HepG2 (cell line): ENCODE measurements at regions not wholly inside any gene's neighbourhood (a gene's known extent, or its start where the extent isn't known, plus 50 kb on each side); places are given as distances from the start of the nearest gene placed in this dataset.

Experiments
- ATAC-seq: fragments of 200-7000 bp; cut with Tn5 transposase; 3 replicates; pipeline ENCODE4 v1.9.1; 2020; ENCODE audit warnings: mild to moderate bottlenecking, moderate library complexity
- BruUV-seq: library from RNA; stranded (reverse); fragments of 400-500 nt; replicated peaks from 2 replicates; lab custom pipeline; 2021; lab: Mats Ljungman, UMichigan
- CTCF ChIA-PET: fragments of 300-600 bp; formaldehyde crosslinking; extraction: SDS; loops from one replicate; lab custom pipeline; 2021; ENCODE audit warnings: low total read pairs, inconsistent platforms, low intra/inter-chr PET ratio; lab: Yijun Ruan, JAX
- POLR2A ChIA-PET: fragments of 350-600 bp; sonication (Branson Sonifier 250); formaldehyde crosslinking; loops from one replicate; lab custom pipeline; 2020; ENCODE audit warnings: antibody characterized with exemption, inconsistent platforms; lab: Yijun Ruan, JAX
- DNase-seq: peaks from one replicate; pipeline ENCODE4 v3.0.0-alpha.2; 2015; ENCODE audit warnings: low spot score
- FAIRE-seq: peaks from 3 replicates; lab custom pipeline; 2011; peaks lifted over from hg19 to GRCh38; lab: Jason Lieb, UNC
- H2AFZ ChIP-seq: one replicate; pipeline ENCODE4 v1.6.1; 2011; ENCODE audit warnings: low read length, inconsistent platforms
- H3K27ac ChIP-seq: fragments of 300-600 bp; 3 replicates; pipeline ENCODE4 v1.8.0; 2011; ENCODE audit warnings: mixed run types, mild to moderate bottlenecking, mixed read lengths, low read length, inconsistent platforms; ENCODE audit not compliant: insufficient read depth; ENCODE audit errors: extremely low read length
- H3K27me3 ChIP-seq, 2 experiments: fragments of 200-600 bp in 1 of 2; 2 replicates in 1 of 2; 3 replicates in 1 of 2; pipeline versions ENCODE4 v1.6.0 to v1.8.0; 2011; ENCODE audit warnings: low read length in 2 of 2, mild to moderate bottlenecking in 2 of 2, moderate library complexity in 2 of 2, inconsistent platforms in 1 of 2; ENCODE audit not compliant: insufficient read depth in 2 of 2, control insufficient read depth in 1 of 2
- H3K36me3 ChIP-seq, 2 experiments: fragments of 200-600 bp in 1 of 2; replicated peaks in 1 of 2; 2 replicates in 1 of 2; 3 replicates in 1 of 2; pipeline versions ENCODE4 v1.5.1 to v1.8.0; 2011; ENCODE audit warnings: low read length in 2 of 2, inconsistent platforms in 1 of 2; ENCODE audit not compliant: insufficient read depth in 2 of 2, control insufficient read depth in 1 of 2
- H3K4me1 ChIP-seq: 2 replicates; pipeline ENCODE4 v1.5.1; 2012; ENCODE audit warnings: low read length, inconsistent platforms; ENCODE audit not compliant: insufficient read depth
- H3K4me2 ChIP-seq: 2 replicates; pipeline ENCODE4 v1.6.0; 2011; ENCODE audit warnings: low read depth, low read length, inconsistent platforms
- H3K4me3 ChIP-seq, 3 experiments: fragments of 200-600 bp in 1 of 3; sonication (generic), shearing (Covaris generic) in 1 of 3; replicated peaks in 1 of 3; 2 replicates each; pipeline ENCODE4 v1.5.1; 2011 to 2016; ENCODE audit warnings: low read length in 3 of 3, inconsistent platforms in 2 of 3, low read depth in 2 of 3, mild to moderate bottlenecking in 2 of 3, control low read depth in 1 of 3, mixed read lengths in 1 of 3; ENCODE audit not compliant: insufficient read depth in 1 of 3
- H3K79me2 ChIP-seq: one replicate; pipeline ENCODE4 v1.6.1; 2011; ENCODE audit warnings: low read length, inconsistent platforms; ENCODE audit not compliant: insufficient read depth
- H3K9ac ChIP-seq: 2 replicates; pipeline ENCODE4 v1.6.0; 2011; ENCODE audit warnings: mild to moderate bottlenecking, low read depth, low read length, inconsistent platforms; ENCODE audit not compliant: insufficient read depth
- H3K9me3 ChIP-seq: 2 replicates; pipeline ENCODE4 v1.5.1; 2012; ENCODE audit warnings: mild to moderate bottlenecking, low read length
- H4K20me1 ChIP-seq: 2 replicates; pipeline ENCODE4 v1.6.0; 2011; ENCODE audit warnings: inconsistent platforms, mild to moderate bottlenecking, low read length, moderate library complexity; ENCODE audit not compliant: insufficient read depth
- ARHGAP35 ChIP-seq: sonication (generic); formaldehyde crosslinking; IDR thresholded peaks from 2 replicates; pipeline ENCODE4 v1.9.0; 2022; ENCODE audit warnings: mild to moderate bottlenecking, inconsistent platforms, moderate library complexity, missing genetic modification reagents, borderline replicate concordance
- GABPB1 ChIP-seq: IDR thresholded peaks from 2 replicates; pipeline ENCODE4 v1.6.1; 2016; ENCODE audit warnings: mild to moderate bottlenecking, missing genetic modification reagents, moderate library complexity, missing compliant biosample characterization
- HNF4G ChIP-seq, 2 experiments: sonication (generic) in 1 of 2; formaldehyde crosslinking in 1 of 2; IDR thresholded peaks; 2 replicates each; pipeline versions ENCODE4 v1.4.0 to v1.6.1; 2011 to 2020; ENCODE audit warnings: borderline replicate concordance in 2 of 2, low read depth in 2 of 2, mild to moderate bottlenecking in 2 of 2, low read length in 1 of 2, missing genetic modification reagents in 1 of 2, moderate library complexity in 1 of 2
- SKI ChIP-seq: fragments of 450-650 bp; IDR thresholded peaks from one replicate; pipeline ENCODE4 v1.6.1; 2018; ENCODE audit warnings: mild to moderate bottlenecking; ENCODE audit not compliant: partially characterized antibody
- ZFP41 ChIP-seq: sonication (generic); formaldehyde crosslinking; IDR thresholded peaks from 2 replicates; pipeline ENCODE4 v1.4.0; 2020; ENCODE audit warnings: mild to moderate bottlenecking, missing genetic modification reagents, borderline replicate concordance
- ZNF572 ChIP-seq: sonication (generic); formaldehyde crosslinking; IDR thresholded peaks from 2 replicates; pipeline ENCODE4 v1.5.1; 2020; ENCODE audit warnings: mild to moderate bottlenecking, missing genetic modification reagents
- WGBS: methylation state at CpG from one replicate; pipeline ENCODE4 v1.1.6; 2017; ENCODE audit warnings: low lambda C conversion rate; 5-methylcytosine and 5-hydroxymethylcytosine counted together
- in situ Hi-C: cut with HindIII; loops from 2 replicates; pipeline ENCODE4 v1.10.0; 2017; ENCODE audit warnings: low pct_unique_long_range_greater_than_20kb; ENCODE audit not compliant: extremely low pct_ligation_motif_present
- intact Hi-C: fragments of 100-400 bp; cut with micrococcal nuclease; formaldehyde crosslinking; loops from one replicate; pipeline ENCODE4 v1.10.0; 2022; ENCODE audit not compliant: unreplicated experiment
- TF ChIP-seq, protein P1 (sequence below): sonication (generic); formaldehyde crosslinking; IDR thresholded peaks from 2 replicates; pipeline ENCODE4 v1.4.0; 2020; ENCODE audit warnings: mild to moderate bottlenecking, missing genetic modification reagents
- TF ChIP-seq, protein P2 (sequence below): sonication (generic); formaldehyde crosslinking; IDR thresholded peaks from 2 replicates; pipeline ENCODE4 v1.5.0; 2020; ENCODE audit warnings: mild to moderate bottlenecking, missing genetic modification reagents
- TF ChIP-seq, protein P3 (sequence below): sonication (generic); formaldehyde crosslinking; IDR thresholded peaks from 2 replicates; pipeline ENCODE4 v1.5.0; 2020; ENCODE audit warnings: mild to moderate bottlenecking, missing genetic modification reagents
- TF ChIP-seq, protein P4 (sequence below): sonication (generic); formaldehyde crosslinking; IDR thresholded peaks from 2 replicates; pipeline ENCODE4 v1.5.0; 2020; ENCODE audit warnings: mild to moderate bottlenecking, low read depth, missing genetic modification reagents, borderline replicate concordance

DNA sequence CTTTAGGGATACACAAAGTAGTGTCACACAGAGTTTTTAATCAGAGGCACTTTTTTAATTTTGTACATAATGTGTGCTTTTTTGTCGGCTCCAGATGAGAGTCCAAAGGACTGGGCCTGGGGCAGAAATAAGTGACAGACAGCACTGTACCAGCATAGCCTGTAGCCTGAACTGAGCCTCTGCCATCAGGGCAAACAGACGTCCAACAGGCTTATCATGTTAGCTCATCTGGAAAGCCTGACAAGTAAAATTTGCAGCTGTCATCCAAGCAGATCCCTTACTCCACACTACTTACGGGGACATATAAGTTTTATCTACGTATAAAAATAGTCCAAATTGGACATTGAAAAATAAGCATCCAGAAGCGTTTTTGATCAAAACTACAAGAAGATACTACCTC lies 233.1 kb upstream of the GAS1 start:
- WGBS: 3% methylated on average over 5 of the region's 5 CpGs
- Histone ChIP-seq H3K4me1 (no peaks in the 10 kb centered on the region), H3K27me3 (0 out of 5 replicates have a peak, but pooled peaks cover 0 to 5% of the 10 kb centered on the region in 2 experiments), H3K27ac (no peak overlapping the region), H3K9me3 (no peaks in the 10 kb centered on the region), H3K79me2 (no peaks in the 10 kb centered on the region), H3K36me3 (no peaks in the 10 kb centered on the region), H3K4me3 (no peak overlapping the region), H3K4me2 (no peak overlapping the region), H4K20me1 (no peaks in the 10 kb centered on the region), H3K9ac (no peak overlapping the region), H2AFZ (no peak overlapping the region)
- no peak for FAIRE-seq
- POLR2A ChIA-PET: no interaction called here
- intact Hi-C loops: no loop called here
- in situ Hi-C loops: no loop called here
- ATAC-seq: no peak
- CTCF ChIA-PET: no interaction called here
- TF ChIP-seq, protein P1, sequence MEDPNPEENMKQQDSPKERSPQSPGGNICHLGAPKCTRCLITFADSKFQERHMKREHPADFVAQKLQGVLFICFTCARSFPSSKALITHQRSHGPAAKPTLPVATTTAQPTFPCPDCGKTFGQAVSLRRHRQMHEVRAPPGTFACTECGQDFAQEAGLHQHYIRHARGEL (CRISPR knock-in tag): no peak
- no peak for TF ChIP-seq ZFP41 (CRISPR knock-in tag)
- TF ChIP-seq, protein P2, sequence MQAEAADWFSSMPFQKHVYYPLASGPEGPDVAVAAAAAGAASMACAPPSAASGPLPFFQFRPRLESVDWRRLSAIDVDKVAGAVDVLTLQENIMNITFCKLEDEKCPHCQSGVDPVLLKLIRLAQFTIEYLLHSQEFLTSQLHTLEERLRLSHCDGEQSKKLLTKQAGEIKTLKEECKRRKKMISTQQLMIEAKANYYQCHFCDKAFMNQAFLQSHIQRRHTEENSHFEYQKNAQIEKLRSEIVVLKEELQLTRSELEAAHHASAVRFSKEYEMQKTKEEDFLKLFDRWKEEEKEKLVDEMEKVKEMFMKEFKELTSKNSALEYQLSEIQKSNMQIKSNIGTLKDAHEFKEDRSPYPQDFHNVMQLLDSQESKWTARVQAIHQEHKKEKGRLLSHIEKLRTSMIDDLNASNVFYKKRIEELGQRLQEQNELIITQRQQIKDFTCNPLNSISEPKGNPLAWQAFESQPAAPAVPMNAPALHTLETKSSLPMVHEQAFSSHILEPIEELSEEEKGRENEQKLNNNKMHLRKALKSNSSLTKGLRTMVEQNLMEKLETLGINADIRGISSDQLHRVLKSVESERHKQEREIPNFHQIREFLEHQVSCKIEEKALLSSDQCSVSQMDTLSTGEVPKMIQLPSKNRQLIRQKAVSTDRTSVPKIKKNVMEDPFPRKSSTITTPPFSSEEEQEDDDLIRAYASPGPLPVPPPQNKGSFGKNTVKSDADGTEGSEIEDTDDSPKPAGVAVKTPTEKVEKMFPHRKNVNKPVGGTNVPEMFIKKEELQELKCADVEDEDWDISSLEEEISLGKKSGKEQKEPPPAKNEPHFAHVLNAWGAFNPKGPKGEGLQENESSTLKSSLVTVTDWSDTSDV (CRISPR knock-in tag): no peak
- TF ChIP-seq, protein P3, sequence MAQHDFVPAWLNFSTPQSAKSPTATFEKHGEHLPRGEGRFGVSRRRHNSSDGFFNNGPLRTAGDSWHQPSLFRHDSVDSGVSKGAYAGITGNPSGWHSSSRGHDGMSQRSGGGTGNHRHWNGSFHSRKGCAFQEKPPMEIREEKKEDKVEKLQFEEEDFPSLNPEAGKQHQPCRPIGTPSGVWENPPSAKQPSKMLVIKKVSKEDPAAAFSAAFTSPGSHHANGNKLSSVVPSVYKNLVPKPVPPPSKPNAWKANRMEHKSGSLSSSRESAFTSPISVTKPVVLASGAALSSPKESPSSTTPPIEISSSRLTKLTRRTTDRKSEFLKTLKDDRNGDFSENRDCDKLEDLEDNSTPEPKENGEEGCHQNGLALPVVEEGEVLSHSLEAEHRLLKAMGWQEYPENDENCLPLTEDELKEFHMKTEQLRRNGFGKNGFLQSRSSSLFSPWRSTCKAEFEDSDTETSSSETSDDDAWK (CRISPR knock-in tag): no peak
- no peak for TF ChIP-seq HNF4G (IDR thresholded peaks at IDR 0.05; ENCODE audit: borderline replicate concordance, low read depth, low read length)
- no peak for TF ChIP-seq HNF4G (CRISPR knock-in tag; IDR thresholded peaks at IDR 0.05; ENCODE audit: borderline replicate concordance, low read depth)
- TF ChIP-seq SKI: no peak
- TF ChIP-seq GABPB1 (CRISPR knock-in tag): no peak
- TF ChIP-seq ARHGAP35 (CRISPR knock-in tag): no peak
- TF ChIP-seq ZNF572 (CRISPR knock-in tag): no peak
- TF ChIP-seq, protein P4, sequence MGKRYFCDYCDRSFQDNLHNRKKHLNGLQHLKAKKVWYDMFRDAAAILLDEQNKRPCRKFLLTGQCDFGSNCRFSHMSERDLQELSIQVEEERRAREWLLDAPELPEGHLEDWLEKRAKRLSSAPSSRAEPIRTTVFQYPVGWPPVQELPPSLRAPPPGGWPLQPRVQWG: no peak
- no TSS peak for BruUV-seq
- DNase-seq: no peak
